ENCODE measurements at regions not wholly inside any gene's neighbourhood (a gene's known extent, or its start where the extent isn't known, plus 50 kb on each side); places are given as distances from the start of the nearest gene placed in this dataset.

DNA sequence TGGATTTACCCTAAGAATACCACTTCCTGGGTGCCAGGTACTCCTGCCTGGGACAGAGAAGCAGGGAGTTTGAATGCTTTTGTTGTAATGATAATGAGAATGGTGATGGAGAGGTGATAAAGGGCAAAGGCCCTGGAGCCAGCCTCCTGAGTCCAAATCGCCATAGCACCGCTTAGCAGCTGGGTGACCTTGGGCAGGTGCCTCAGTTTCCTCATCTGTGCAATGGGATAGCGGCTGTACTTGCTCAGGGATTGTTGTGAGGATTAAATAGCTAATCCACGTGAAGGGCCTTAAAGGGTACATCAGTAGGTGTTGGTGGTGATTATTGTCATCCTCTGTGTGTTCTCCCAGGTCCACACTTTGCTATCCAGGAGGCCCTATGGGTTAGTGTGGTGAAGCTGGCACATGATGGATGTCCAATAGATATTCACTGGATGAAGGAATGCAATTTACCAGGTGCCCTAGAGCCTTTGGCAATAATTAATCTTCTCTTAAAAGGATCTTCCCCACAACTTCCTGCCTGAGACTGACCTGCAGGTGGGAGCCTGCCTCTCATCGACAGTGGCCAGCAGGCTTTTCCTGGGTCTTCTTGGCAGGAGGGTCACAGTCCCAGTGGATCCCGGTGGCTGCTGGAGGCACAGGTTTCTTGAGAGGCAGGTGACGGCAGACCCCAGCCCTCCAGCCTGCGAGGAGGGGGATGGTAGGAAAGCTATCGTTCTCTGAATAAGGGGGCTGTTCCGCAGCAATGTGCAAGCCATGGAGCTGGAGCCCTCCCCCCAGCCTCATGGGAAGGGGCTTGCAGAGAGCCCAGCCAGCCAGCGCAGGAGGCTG, 160.2 kb downstream of the MACROH2A1 start:
- H4K20me1 ChIP-seq (ENCODE audit: low read depth, low read length): no peaks in the 10 kb centered on the region
- H3K36me3 ChIP-seq (ENCODE audit: low read length): no peaks in the 10 kb centered on the region
- no peaks in the 10 kb centered on the region for H3K9me3 ChIP-seq (ENCODE audit: insufficient read depth, low read length)
- H3K9me2 ChIP-seq (replicated peaks; ENCODE audit: insufficient read depth, low read length): no peaks in the 10 kb centered on the region
- TF ChIP-seq, protein P1, sequence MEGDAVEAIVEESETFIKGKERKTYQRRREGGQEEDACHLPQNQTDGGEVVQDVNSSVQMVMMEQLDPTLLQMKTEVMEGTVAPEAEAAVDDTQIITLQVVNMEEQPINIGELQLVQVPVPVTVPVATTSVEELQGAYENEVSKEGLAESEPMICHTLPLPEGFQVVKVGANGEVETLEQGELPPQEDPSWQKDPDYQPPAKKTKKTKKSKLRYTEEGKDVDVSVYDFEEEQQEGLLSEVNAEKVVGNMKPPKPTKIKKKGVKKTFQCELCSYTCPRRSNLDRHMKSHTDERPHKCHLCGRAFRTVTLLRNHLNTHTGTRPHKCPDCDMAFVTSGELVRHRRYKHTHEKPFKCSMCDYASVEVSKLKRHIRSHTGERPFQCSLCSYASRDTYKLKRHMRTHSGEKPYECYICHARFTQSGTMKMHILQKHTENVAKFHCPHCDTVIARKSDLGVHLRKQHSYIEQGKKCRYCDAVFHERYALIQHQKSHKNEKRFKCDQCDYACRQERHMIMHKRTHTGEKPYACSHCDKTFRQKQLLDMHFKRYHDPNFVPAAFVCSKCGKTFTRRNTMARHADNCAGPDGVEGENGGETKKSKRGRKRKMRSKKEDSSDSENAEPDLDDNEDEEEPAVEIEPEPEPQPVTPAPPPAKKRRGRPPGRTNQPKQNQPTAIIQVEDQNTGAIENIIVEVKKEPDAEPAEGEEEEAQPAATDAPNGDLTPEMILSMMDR (IDR thresholded peaks at IDR 0.05; ENCODE audit: insufficient read depth, low read length, poor library complexity, severe bottlenecking): no peak
- TF ChIP-seq EZH2phosphoT487 (conservative IDR thresholded peaks at IDR 0.05; ENCODE audit: low read length): no peak
- H3K9ac ChIP-seq (ENCODE audit: low read length): no peak overlapping the region
- no peak overlapping the region for H3K27ac ChIP-seq (ENCODE audit: low read depth, low read length)
- H3K4me3 ChIP-seq (ENCODE audit: insufficient read depth, low read length, poor library complexity, severe bottlenecking): no peak overlapping the region
- H3F3A ChIP-seq (ENCODE audit: insufficient read depth): no peaks in the 10 kb centered on the region
- no peaks in the 10 kb centered on the region for H3K79me2 ChIP-seq (ENCODE audit: insufficient read depth, low read length)
- H3K27me3 ChIP-seq (ENCODE audit: low read length): no peaks in the 10 kb centered on the region
- no peak overlapping the region for H3K4me2 ChIP-seq (ENCODE audit: low read depth, low read length, poor library complexity, severe bottlenecking)
- H2AFZ ChIP-seq (ENCODE audit: low read depth, low read length, severe bottlenecking): no peak overlapping the region

DNA sequence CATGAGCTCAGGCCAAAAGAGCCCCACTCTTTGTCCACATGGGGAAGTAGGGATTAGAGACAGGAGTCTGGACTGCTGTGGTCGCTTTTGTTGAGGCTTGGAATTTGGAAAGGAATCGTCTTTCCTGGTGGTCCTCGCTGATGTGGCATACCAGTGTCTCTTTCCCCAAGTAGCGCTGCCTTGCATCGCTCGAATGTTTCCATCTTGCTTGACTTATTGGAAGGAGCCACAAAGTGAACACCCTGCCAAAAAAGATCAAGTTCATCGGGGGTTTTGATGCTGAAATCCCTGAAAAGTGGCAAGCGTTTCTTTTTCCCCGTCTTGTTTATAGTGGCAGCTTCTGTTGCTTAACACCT, 161.3 kb downstream of the MACROH2A1 start:
- H3K4me3 ChIP-seq (ENCODE audit: insufficient read depth, low read length, poor library complexity, severe bottlenecking): no peak overlapping the region
- no peaks in the 10 kb centered on the region for H3K27me3 ChIP-seq (ENCODE audit: low read length)
- no peak for TF ChIP-seq EZH2phosphoT487 (conservative IDR thresholded peaks at IDR 0.05; ENCODE audit: low read length)
- TF ChIP-seq, protein P1 (IDR thresholded peaks at IDR 0.05; ENCODE audit: insufficient read depth, low read length, poor library complexity, severe bottlenecking): no peak
- H3K9me3 ChIP-seq (ENCODE audit: insufficient read depth, low read length): no peaks in the 10 kb centered on the region
- no peak overlapping the region for H3K9ac ChIP-seq (ENCODE audit: low read length)
- no peaks in the 10 kb centered on the region for H3K9me2 ChIP-seq (replicated peaks; ENCODE audit: insufficient read depth, low read length)
- H3F3A ChIP-seq (ENCODE audit: insufficient read depth): no peaks in the 10 kb centered on the region
- no peaks in the 10 kb centered on the region for H4K20me1 ChIP-seq (ENCODE audit: low read depth, low read length)
- no peak overlapping the region for H2AFZ ChIP-seq (ENCODE audit: low read depth, low read length, severe bottlenecking)
- no peak overlapping the region for H3K4me2 ChIP-seq (ENCODE audit: low read depth, low read length, poor library complexity, severe bottlenecking)
- H3K27ac ChIP-seq (ENCODE audit: low read depth, low read length): no peak overlapping the region
- no peaks in the 10 kb centered on the region for H3K36me3 ChIP-seq (ENCODE audit: low read length)
- H3K79me2 ChIP-seq (ENCODE audit: insufficient read depth, low read length): no peaks in the 10 kb centered on the region

DNA sequence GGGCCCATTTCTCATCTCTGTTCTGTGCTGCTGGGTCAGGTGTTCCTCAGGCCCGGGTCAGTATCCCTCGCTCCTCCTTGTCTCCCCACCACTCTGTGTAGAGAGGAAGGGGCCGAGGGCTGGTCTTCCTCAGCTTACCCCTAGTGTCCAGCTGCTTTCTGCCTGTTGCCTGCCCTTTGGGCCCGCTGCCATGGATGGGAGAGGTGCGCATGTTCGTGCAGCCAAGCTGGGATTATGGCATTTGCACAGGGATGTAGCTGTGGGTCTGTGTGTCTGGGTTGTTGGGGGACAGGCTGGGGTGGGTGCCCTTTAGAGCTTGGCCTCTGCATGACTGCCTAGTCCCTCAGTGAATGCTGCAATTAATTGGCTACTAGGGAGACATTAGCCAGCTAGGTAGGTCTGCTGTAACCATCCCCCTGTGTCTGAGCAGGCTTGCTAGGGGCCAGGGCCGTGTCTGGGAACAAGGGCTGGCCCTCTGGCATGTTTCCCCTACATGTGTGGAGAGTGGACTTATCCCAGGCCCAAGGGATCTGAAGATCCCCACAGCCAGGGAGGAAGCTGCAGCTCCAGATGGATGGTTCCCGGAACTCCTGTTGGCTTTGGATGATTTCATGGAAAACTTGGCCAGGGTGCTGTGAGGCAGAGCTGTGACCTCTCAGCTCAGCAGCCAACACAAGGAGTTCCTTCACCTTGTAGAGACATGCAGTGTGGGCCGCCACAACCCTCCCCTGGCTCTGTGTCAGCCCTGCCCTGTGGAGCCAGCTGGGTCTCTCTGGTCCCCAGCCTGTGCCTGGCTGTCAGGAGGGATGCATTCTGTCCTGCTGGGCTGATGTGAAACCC, 161.9 kb downstream of the MACROH2A1 start:
- Histone ChIP-seq H4K20me1 (ENCODE audit: low read depth, low read length) (no peaks in the 10 kb centered on the region), H3K9me3 (ENCODE audit: insufficient read depth, low read length) (no peaks in the 10 kb centered on the region), H3K36me3 (ENCODE audit: low read length) (no peaks in the 10 kb centered on the region), H3K9me2 (replicated peaks; ENCODE audit: insufficient read depth, low read length) (no peaks in the 10 kb centered on the region), H2AFZ (ENCODE audit: low read depth, low read length, severe bottlenecking) (no peak overlapping the region), H3K9ac (ENCODE audit: low read length) (no peak overlapping the region), H3K27ac (ENCODE audit: low read depth, low read length) (no peak overlapping the region), H3K27me3 (ENCODE audit: low read length) (no peaks in the 10 kb centered on the region), H3K4me3 (ENCODE audit: insufficient read depth, low read length, poor library complexity, severe bottlenecking) (no peak overlapping the region), H3K4me2 (ENCODE audit: low read depth, low read length, poor library complexity, severe bottlenecking) (no peak overlapping the region), H3F3A (ENCODE audit: insufficient read depth) (no peaks in the 10 kb centered on the region), H3K79me2 (ENCODE audit: insufficient read depth, low read length) (no peaks in the 10 kb centered on the region)
- no peak for TF ChIP-seq EZH2phosphoT487 (conservative IDR thresholded peaks at IDR 0.05; ENCODE audit: low read length)
- TF ChIP-seq, protein P1 (IDR thresholded peaks at IDR 0.05; ENCODE audit: insufficient read depth, low read length, poor library complexity, severe bottlenecking): no peak

All from SU-DHL-6 (cell line).